HK-2 (cell line): ENCODE measurements at regions not wholly inside any gene's neighbourhood (a gene's known extent, or its start where the extent isn't known, plus 50 kb on each side); places are given as distances from the start of the nearest gene placed in this dataset.

Experiments
- DNase-seq: peaks from one replicate; pipeline ENCODE4 v3.0.0-alpha.2; 2018; ENCODE audit not compliant: unreplicated experiment

DNA sequence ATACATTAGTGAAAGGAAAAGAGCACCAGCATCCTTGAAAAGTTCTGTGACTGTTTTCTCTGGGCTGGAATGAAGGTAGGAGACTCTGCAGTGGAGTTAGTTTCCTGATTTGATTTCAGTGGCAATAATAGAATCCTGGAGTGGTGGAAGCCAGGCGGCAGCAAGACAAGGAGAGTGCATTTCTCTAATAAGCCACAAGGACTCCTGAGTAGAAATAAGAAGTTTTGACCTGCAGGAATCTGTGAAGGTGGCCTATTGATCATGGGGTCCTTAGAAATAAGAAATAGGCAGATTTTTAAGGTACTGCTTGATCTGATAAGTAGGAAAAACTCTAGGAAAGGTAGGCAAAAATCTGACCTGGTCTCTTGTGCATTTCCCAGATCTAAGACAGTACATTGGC is 68.4 kb upstream of the ELOVL5 start:
- no peak for DNase-seq

DNA sequence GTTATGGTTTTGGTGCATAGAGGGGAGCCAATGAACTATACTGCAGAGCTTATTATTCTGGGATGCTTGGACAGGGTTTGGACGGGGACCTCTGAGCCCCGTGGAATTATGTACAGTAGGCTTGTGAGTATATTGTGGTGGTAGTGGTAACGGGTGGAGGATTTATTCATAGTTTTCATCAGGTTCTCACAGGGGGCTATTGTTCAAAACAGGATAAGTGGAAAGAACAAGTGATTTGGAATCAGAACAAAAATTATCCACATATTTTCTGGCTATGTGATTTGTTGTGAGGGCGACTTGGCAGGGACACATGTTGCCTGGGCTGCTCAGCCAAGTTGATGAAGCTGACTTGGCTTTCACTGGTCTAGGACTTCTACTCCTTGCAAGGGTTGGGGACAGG is 64.6 kb upstream of the ELOVL5 start:
- DNase-seq: no peak

DNA sequence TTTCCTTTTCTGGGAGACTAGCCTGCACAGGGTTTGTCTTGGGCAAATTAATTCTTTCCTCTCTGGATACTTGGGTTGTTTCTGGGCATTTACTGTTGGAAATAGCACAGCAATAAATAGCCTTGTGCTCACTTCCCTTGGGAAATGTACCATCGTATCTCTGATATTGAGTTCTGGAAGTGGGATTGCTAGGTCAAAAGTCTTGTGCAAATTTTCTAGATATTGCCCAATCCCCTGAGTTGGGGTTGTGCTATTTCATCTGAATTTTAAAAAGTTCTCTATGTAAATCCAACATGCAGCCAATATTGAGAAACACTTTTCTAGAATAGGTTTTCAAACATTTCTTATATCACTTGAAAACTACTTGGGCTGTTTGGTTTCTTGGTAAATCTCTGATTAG is 64.0 kb upstream of the ELOVL5 start:
- no peak for DNase-seq

DNA sequence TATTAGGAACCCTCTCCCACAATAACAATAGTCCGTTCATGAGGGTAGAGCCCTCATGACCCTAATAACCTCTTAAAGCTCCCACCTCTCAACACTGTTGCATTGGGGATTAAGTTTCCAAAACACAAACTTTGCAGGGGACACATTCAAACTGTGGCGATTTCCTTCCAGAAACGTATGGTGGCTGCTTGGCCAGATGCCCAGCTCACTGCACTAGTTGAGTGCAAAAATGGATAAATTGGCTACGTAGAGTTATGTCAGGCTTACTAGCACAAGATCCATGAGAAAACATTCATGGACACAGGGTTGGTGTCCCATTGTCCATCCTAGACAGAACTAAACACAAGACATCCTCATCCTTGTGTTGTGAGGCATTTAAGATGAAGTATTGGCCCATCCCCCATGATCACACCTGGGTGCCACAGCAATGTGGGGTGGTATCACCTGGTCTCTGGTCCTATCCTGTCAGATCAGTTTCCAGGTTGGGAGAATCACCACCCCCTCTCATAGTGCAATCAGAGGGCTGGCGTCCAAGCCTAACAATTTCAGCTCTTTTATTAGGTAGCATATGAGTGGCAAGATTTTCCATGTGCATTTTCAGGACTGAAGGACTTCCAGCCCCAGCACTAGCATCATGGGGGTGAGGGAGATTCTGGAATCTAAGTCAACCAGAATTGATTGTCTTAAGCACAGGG is 63.4 kb upstream of the ELOVL5 start:
- DNase-seq: no peak

DNA sequence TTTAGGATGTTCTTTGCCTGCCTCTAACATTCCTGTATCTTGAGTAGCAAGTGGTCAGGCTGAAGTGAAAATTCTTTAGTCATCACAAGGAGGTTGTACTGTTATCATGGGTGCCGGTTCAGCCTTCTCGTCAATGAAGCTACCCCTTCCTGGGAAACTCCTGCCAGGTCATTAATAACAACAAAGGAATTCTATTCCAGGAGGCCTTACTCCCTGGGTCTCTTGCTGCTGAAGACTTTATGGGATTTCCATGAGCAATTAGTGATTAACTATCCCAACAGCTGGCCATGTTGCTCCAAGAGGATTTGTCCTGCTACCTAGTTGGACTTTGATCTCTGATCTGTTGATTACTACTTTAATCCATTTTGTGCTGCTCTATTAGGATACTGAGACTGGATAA is 62.7 kb upstream of the ELOVL5 start:
- peak; percentile 7 for DNase-seq

DNA sequence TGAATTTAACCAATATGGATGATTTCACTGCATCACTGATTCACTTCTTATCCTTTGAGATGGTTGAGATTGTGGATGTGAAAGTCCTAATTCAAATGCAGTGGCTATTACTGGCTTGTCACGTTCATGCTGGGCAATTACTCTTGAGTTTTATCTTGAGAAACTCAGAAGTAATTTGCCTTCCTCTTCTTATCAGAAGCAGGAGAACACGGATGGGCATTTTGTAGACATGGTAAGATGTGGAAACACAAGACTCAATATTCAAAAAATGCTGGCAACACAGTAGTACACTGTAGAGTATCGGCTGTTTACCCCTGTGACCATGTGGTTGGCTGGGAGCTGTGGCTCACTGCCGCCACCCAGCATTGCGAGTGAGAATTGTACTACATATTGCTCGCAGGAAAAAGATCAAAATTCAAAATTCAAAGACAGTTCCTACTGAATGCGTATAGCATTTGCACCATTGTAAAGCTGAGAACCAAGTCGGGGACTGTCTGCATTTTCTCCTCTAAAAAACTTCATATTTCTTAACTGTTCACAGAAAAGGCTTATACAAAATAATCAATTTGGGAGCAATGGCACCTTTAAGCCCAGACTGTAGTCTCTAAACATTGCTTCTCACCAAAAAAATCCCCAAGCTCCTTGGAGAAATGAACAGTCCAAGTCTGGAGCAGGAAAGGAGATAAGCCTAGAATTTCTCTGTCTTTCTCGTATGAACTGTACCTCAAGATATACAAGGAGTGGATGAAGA is 61.9 kb upstream of the ELOVL5 start:
- peak; percentile 7 for DNase-seq

DNA sequence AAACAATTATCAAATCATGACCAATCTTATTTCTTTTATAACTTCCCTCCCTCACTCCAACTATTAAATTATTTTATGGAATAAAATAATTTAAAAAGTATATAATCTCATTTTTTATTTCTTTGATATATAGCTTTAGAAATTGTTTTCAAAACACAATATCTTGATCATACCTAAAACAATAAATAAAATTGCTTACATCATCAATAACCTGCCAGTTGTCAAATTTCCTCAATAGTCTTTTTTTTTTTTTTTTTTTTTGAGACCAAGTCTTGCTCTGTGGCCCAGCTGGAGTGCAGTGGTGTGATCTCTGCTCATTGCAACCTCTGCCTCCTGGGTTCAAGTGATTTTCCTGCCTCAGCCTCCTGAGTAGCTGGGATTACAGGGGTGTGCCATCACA is 60.1 kb upstream of the ELOVL5 start:
- DNase-seq: no peak

DNA sequence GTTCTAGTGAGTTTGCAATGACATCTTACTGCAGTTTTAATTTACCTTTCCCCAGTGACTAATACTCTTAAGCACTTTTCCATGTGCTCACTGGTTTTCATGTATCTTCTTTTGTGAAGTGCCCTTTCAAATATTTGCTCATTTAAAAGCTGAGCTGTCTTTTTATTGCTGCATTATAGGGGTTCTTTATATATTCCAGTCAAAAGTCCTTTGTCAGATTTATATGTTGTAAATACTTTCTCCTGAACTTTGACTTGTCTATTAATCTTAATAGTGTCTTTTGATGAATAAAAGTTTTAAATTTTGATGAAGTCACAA is 50.2 kb upstream of the ELOVL5 start:
- DNase-seq: no peak

DNA sequence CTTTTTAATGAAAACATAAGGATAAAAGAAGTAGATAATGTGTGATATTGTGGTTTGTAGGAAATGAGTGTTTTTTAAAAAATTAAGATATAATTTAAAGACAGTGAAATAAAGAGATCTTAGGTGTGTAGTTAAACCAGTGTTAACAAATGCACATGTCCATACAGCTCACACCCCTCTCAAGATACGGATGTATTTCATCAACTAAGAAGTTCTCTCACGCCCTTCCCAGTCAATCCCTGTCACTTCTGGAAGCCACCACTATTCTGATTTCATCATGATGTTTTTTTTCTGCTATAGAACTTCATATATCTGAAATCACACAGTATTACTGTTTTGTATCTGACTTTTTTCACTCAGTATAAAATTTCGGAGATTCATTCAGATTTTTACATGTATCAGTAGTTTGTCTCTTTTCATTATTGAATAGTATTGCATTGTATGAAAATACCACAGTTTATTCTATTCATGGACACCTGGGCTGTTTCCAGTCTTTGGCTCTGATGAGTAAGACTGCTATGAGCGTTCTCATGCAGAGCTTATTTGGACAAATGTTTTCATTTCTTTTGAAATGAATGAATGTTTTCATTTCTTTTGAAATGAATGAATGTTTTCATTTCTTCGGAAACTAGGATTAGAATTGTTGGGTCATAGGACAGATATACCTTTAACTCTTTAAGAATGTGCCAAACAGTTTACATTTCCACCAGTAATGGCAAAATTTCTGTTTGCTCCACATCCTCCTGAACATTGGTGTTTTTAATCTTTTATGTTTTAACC is 49.7 kb upstream of the ELOVL5 start:
- no peak for DNase-seq
